Psoas muscle (tissue), 7 donors: ENCODE measurements at regions not wholly inside any gene's neighbourhood (a gene's known extent, or its start where the extent isn't known, plus 50 kb on each side); places are given as distances from the start of the nearest gene placed in this dataset.
"Not testable (repeated sequence)": the region's sequence is repeated elsewhere in the genome, so short reads cannot be mapped to it uniquely, and the experiment has no call there.

Experiments used
- ATAC-seq, 4 donors: fragments of 200-7000 bp; cut with Tn5 transposase; one replicate each; pipeline ENCODE4 v1.9.1; 2020; ENCODE audit warnings: moderate library complexity in 3 of 4, mild to moderate bottlenecking in 2 of 4
- DNase-seq, 2 donors: peaks; one replicate each; pipeline ENCODE4 v3.0.0-alpha.2; 2020
- H3K27ac ChIP-seq: fragments of 200-600 bp; one replicate; pipeline ENCODE4 v1.8.0; 2022
- H3K27me3 ChIP-seq, 3 donors: fragments of 200-600 bp in 1 of 3; one replicate each; pipeline versions ENCODE4 v1.6.1 to v1.8.0; 2013 to 2022; ENCODE audit warnings: low read length in 2 of 3, mild to moderate bottlenecking in 2 of 3, moderate library complexity in 1 of 3; ENCODE audit not compliant: insufficient read depth in 3 of 3
- H3K36me3 ChIP-seq, 2 donors: fragments of 200-600 bp in 1 of 2; one replicate each; pipeline versions ENCODE4 v1.6.1 to v1.8.0; 2013 to 2022; ENCODE audit warnings: low read depth in 1 of 2, mild to moderate bottlenecking in 1 of 2, moderate library complexity in 1 of 2; ENCODE audit not compliant: insufficient read depth in 1 of 2
- H3K4me1 ChIP-seq: fragments of 200-600 bp; one replicate; pipeline ENCODE4 v1.8.0; 2022
- H3K4me3 ChIP-seq: fragments of 200-600 bp; one replicate; pipeline ENCODE4 v1.8.0; 2022; ENCODE audit warnings: mild to moderate bottlenecking
- H3K9me3 ChIP-seq: fragments of 200-600 bp; one replicate; pipeline ENCODE4 v1.8.0; 2022
- CTCF ChIP-seq: fragments of 200-600 bp; IDR thresholded peaks from one replicate; pipeline ENCODE4 v1.8.0; 2022; ENCODE audit warnings: antibody characterized with exemption
- WGBS, 3 donors: extraction: QIAGEN DNeasy Blood & Tissue Kit; methylation state at CpG; one replicate each; pipeline versions ENCODE4 v1.1.6 to v1.1.7; 2013; 5-methylcytosine and 5-hydroxymethylcytosine counted together
- intact Hi-C, 2 donors: fragments of 100-400 bp; cut with DNase I; formaldehyde crosslinking; loops; one replicate each; pipeline versions ENCODE4 v1.11.0 to v1.14.2; 2022
- donor health status: healthy with polysubstance abuse.
- donor health status: DM: no; HTN: no; CAD: no; lungs with moderate emphysema.
- donor health status: Bipolar disorder and iron deficiency.
- donor health status: healthy.
- donor health status: DM: yes; HTN: yes; CAD: no.
- donor health status: DM: no; HTN: no; CAD: no.
- donor health status: DM: yes; HTN: yes; CAD: no.

- intact Hi-C loops = no loop called here
- TF ChIP-seq CTCF = no peak
- H3K36me3 ChIP-seq = no peaks in the 10 kb centered on the region
- no peaks in the 10 kb centered on the region for H3K4me1 ChIP-seq
- H3K4me3 ChIP-seq = no peak overlapping the region
- 74 to 79% (median 76%) methylated on average over 6 of the region's 6 CpGs for WGBS, 3 donors
- ATAC-seq (no peak), DNase-seq (no peak)
- no peaks in the 10 kb centered on the region for H3K27me3 ChIP-seq
- no peak overlapping the region for H3K27ac ChIP-seq
- no peaks in the 10 kb centered on the region for H3K9me3 ChIP-seq
Observed at GRCh38 chr4:52408471-52408870, 250.6 kb downstream of the USP46 start.

- intact Hi-C loops = not testable (repeated sequence)
Observed at GRCh38 chr4:52409766-52410165, 249.3 kb downstream of the USP46 start.

GRCh38 chr4:52410971-52411370 lies 248.1 kb downstream of the USP46 start:
- H3K4me3 ChIP-seq = no peak overlapping the region
- TF ChIP-seq CTCF = no peak
- H3K9me3 ChIP-seq = no peaks in the 10 kb centered on the region
- H3K36me3 ChIP-seq = no peaks in the 10 kb centered on the region
- H3K27ac ChIP-seq = no peak overlapping the region
- ATAC-seq (no peak), DNase-seq (no peak)
- no peaks in the 10 kb centered on the region for H3K27me3 ChIP-seq
- 24 to 39% (median 29%) methylated on average over 3 of the region's 3 CpGs for WGBS, 3 donors
- intact Hi-C loops = no loop called here
- H3K4me1 ChIP-seq = no peaks in the 10 kb centered on the region

More at GRCh38 chr4:52409766-52410165, 249.3 kb downstream of the USP46 start:
- WGBS, 3 donors = 94 to 96% (median 95%) methylated on average over 16 to 18 of the region's 18 CpGs
- not testable (repeated sequence) for H3K9me3 ChIP-seq, H3K4me1 ChIP-seq, H3K27me3 ChIP-seq, H3K4me3 ChIP-seq, H3K36me3 ChIP-seq, H3K27ac ChIP-seq, ATAC-seq, DNase-seq

- DNase-seq = no peak
- ATAC-seq = no peak
- no peaks in the 10 kb centered on the region for H3K36me3 ChIP-seq
- no peaks in the 10 kb centered on the region for H3K4me1 ChIP-seq
- no peak overlapping the region for H3K4me3 ChIP-seq
- WGBS, 3 donors = 85 to 96% (median 92%) methylated on average over 5 of the region's 5 CpGs
- H3K27ac ChIP-seq = no peak overlapping the region
- no peaks in the 10 kb centered on the region for H3K9me3 ChIP-seq
- no peaks in the 10 kb centered on the region for H3K27me3 ChIP-seq
- intact Hi-C loops = loop anchor here in 1 of 2 donors (2.0 kb wide), 1 partner anchor 58 kb away; no protein-coding TSS in a partner anchor
- no peak for TF ChIP-seq CTCF
Observed at GRCh38 chr4:52420330-52420729, 238.8 kb downstream of the USP46 start.

- no peak for ATAC-seq
- no peaks in the 10 kb centered on the region for H3K36me3 ChIP-seq
- H3K4me1 ChIP-seq = no peaks in the 10 kb centered on the region
- intact Hi-C loops = loop anchor here in 1 of 2 donors (2.0 kb wide), 1 partner anchor 59 kb away; no protein-coding TSS in a partner anchor
- TF ChIP-seq CTCF = no peak
- H3K27me3 ChIP-seq = no peaks in the 10 kb centered on the region
- no peak overlapping the region for H3K27ac ChIP-seq
- H3K9me3 ChIP-seq = no peaks in the 10 kb centered on the region
- H3K4me3 ChIP-seq = no peak overlapping the region
- DNase-seq = no peak
Observed at GRCh38 chr4:52421811-52422213, 237.3 kb downstream of the USP46 start.
